Astrocyte (in vitro differentiated cells and primary cell): ENCODE measurements at regions not wholly inside any gene's neighbourhood (a gene's known extent, or its start where the extent isn't known, plus 50 kb on each side); places are given as distances from the start of the nearest gene placed in this dataset.

Experiments
- DNase-seq: peaks from one replicate; pipeline ENCODE4 v3.0.0-alpha.2; 2010; ENCODE audit warnings: low read depth
- FAIRE-seq: peaks from 2 replicates; lab custom pipeline; 2011; peaks lifted over from hg19 to GRCh38; lab: Jason Lieb, UNC
- H2AFZ ChIP-seq: 2 replicates; pipeline ENCODE4 v1.6.0; 2012; ENCODE audit warnings: low read depth, low read length, inconsistent platforms
- H3K27ac ChIP-seq: 2 replicates; pipeline ENCODE4 v1.5.1; 2011; ENCODE audit warnings: low read depth, low read length, inconsistent platforms
- H3K27me3 ChIP-seq: 2 replicates; pipeline ENCODE4 v1.6.0; 2011; ENCODE audit warnings: low read length, inconsistent platforms; ENCODE audit not compliant: insufficient read depth
- H3K36me3 ChIP-seq: 2 replicates; pipeline ENCODE4 v1.5.1; 2011; ENCODE audit warnings: low read length, inconsistent platforms; ENCODE audit not compliant: insufficient read depth
- H3K4me1 ChIP-seq: 2 replicates; pipeline ENCODE4 v1.5.1; 2011; ENCODE audit warnings: low read length, inconsistent platforms; ENCODE audit not compliant: insufficient read depth
- H3K4me2 ChIP-seq: 2 replicates; pipeline ENCODE4 v1.6.0; 2012; ENCODE audit warnings: low read length, inconsistent platforms
- H3K4me3 ChIP-seq: 2 replicates; pipeline ENCODE4 v1.5.1; 2011; ENCODE audit warnings: low read depth, mild to moderate bottlenecking, low read length, inconsistent platforms; ENCODE audit not compliant: insufficient read depth
- H3K79me2 ChIP-seq: 2 replicates; pipeline ENCODE4 v1.6.0; 2012; ENCODE audit warnings: mild to moderate bottlenecking, low read length, inconsistent platforms; ENCODE audit not compliant: insufficient read depth
- H3K9ac ChIP-seq: 2 replicates; pipeline ENCODE4 v1.6.0; 2012; ENCODE audit warnings: mild to moderate bottlenecking, low read length, inconsistent platforms
- H3K9me3 ChIP-seq: 2 replicates; pipeline ENCODE4 v1.5.1; 2012; ENCODE audit warnings: low read depth, mild to moderate bottlenecking, low read length, inconsistent platforms; ENCODE audit not compliant: insufficient read depth
- H4K20me1 ChIP-seq: 2 replicates; pipeline ENCODE4 v1.6.0; 2012; ENCODE audit warnings: low read length, inconsistent platforms; ENCODE audit not compliant: insufficient read depth
- H3K27ac Mint-ChIP-seq: one replicate; pipeline ENCODE4 v1.8.0; 2021; ENCODE audit warnings: mild to moderate bottlenecking, mixed read lengths; ENCODE audit not compliant: unreplicated experiment
- H3K27me3 Mint-ChIP-seq: one replicate; pipeline ENCODE4 v1.8.0; 2021; ENCODE audit warnings: low read depth, mixed read lengths; ENCODE audit not compliant: unreplicated experiment
- H3K36me3 Mint-ChIP-seq: one replicate; pipeline ENCODE4 v1.8.0; 2021; ENCODE audit warnings: low read depth, mixed read lengths; ENCODE audit not compliant: unreplicated experiment
- H3K4me1 Mint-ChIP-seq: one replicate; pipeline ENCODE4 v1.8.0; 2021; ENCODE audit warnings: low read depth, mixed read lengths; ENCODE audit not compliant: unreplicated experiment
- H3K4me3 Mint-ChIP-seq: one replicate; pipeline ENCODE4 v1.8.0; 2021; ENCODE audit warnings: mild to moderate bottlenecking, moderate library complexity, mixed read lengths; ENCODE audit not compliant: unreplicated experiment
- H3K9me3 Mint-ChIP-seq: one replicate; pipeline ENCODE4 v1.8.0; 2021; ENCODE audit warnings: mild to moderate bottlenecking, mixed read lengths; ENCODE audit not compliant: unreplicated experiment
- EZH2 ChIP-seq: IDR thresholded peaks from 2 replicates; pipeline ENCODE4 v1.6.1; 2012; ENCODE audit warnings: mild to moderate bottlenecking, low read length, inconsistent platforms; ENCODE audit not compliant: insufficient read depth
- TF ChIP-seq, protein P1 (sequence below): IDR thresholded peaks from 2 replicates; pipeline ENCODE4 v1.5.1; 2011; ENCODE audit warnings: low read depth, mild to moderate bottlenecking, inconsistent platforms, low read length, moderate library complexity; ENCODE audit not compliant: insufficient read depth

DNA sequence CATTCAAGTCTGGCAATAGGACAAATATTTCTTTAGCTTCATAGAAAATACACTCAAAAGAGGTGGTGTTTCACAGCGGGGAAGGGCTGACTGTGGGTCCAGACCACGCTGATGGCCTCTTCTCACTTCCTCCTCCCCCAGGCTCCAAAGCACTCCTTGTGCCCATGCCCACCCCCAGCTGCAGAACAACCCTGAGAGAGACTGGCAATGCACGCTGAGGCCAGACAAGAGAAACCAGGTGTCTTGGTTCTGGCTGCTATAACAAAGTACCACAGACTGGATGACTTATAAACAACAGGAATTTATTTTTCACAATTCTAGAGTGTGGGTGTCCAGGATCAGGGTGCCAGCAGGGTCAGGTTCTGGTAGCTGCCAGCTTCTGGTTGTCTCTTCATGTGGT lies 386.1 kb downstream of the FBXW7 start:
- no peaks in the 10 kb centered on the region for H3K4me1 Mint-ChIP-seq
- H3K27ac Mint-ChIP-seq, result no peak overlapping the region
- no peak overlapping the region for H3K27ac ChIP-seq
- H3K4me3 ChIP-seq, result no peak overlapping the region
- no peaks in the 10 kb centered on the region for H3K36me3 ChIP-seq
- H3K27me3 ChIP-seq, result peaks cover 6% of the 10 kb centered on the region
- peaks cover 4% of the 10 kb centered on the region for H3K9me3 ChIP-seq
- H4K20me1 ChIP-seq, result no peaks in the 10 kb centered on the region
- H3K9ac ChIP-seq, result no peak overlapping the region
- FAIRE-seq (no peak), DNase-seq (no peak)
- no peaks in the 10 kb centered on the region for H3K79me2 ChIP-seq
- peaks cover 20% of the 10 kb centered on the region for H3K9me3 Mint-ChIP-seq
- H2AFZ ChIP-seq, result no peak overlapping the region
- H3K36me3 Mint-ChIP-seq, result no peaks in the 10 kb centered on the region
- H3K4me1 ChIP-seq, result no peaks in the 10 kb centered on the region
- no peak for TF ChIP-seq EZH2
- TF ChIP-seq, protein P1, sequence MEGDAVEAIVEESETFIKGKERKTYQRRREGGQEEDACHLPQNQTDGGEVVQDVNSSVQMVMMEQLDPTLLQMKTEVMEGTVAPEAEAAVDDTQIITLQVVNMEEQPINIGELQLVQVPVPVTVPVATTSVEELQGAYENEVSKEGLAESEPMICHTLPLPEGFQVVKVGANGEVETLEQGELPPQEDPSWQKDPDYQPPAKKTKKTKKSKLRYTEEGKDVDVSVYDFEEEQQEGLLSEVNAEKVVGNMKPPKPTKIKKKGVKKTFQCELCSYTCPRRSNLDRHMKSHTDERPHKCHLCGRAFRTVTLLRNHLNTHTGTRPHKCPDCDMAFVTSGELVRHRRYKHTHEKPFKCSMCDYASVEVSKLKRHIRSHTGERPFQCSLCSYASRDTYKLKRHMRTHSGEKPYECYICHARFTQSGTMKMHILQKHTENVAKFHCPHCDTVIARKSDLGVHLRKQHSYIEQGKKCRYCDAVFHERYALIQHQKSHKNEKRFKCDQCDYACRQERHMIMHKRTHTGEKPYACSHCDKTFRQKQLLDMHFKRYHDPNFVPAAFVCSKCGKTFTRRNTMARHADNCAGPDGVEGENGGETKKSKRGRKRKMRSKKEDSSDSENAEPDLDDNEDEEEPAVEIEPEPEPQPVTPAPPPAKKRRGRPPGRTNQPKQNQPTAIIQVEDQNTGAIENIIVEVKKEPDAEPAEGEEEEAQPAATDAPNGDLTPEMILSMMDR, result no peak
- no peak overlapping the region for H3K4me3 Mint-ChIP-seq
- no peak overlapping the region for H3K4me2 ChIP-seq
- peaks cover 13% of the 10 kb centered on the region for H3K27me3 Mint-ChIP-seq

DNA sequence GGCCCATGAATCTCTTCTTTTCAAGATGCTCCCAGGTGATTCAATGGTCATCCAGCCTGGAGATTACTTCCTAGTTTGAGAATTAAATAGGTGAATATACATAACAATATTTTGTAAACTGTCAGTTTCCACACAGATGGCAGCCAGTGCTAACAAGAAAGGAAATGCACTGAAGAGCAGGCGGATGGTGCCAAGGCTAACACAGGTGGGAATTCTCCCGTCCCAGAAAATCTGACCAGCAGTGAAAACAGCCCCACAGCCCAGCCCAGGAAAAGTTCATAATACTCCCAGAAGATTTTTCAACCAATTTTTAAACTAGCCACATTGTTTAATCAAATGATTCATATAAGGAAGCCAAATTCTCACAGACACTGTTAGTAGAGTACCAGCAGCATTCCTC lies 387.2 kb upstream of the GATB start:
- H4K20me1 ChIP-seq, result no peaks in the 10 kb centered on the region
- H3K4me2 ChIP-seq, result no peak overlapping the region
- no peak for TF ChIP-seq EZH2
- TF ChIP-seq, protein P1, result no peak
- H3K4me1 ChIP-seq, result no peaks in the 10 kb centered on the region
- Mint-ChIP-seq H3K4me3 (no peak overlapping the region), H3K27me3 (peaks cover 10% of the 10 kb centered on the region), H3K27ac (no peak overlapping the region), H3K4me1 (no peaks in the 10 kb centered on the region), H3K36me3 (no peaks in the 10 kb centered on the region), H3K9me3 (peaks cover 24% of the 10 kb centered on the region)
- H3K27me3 ChIP-seq, result peaks cover 6% of the 10 kb centered on the region
- no peak for FAIRE-seq
- H3K79me2 ChIP-seq, result no peaks in the 10 kb centered on the region
- H3K36me3 ChIP-seq, result no peaks in the 10 kb centered on the region
- H3K9me3 ChIP-seq, result peaks cover 9% of the 10 kb centered on the region
- H2AFZ ChIP-seq, result no peak overlapping the region
- no peak overlapping the region for H3K9ac ChIP-seq
- DNase-seq, result no peak
- no peak overlapping the region for H3K27ac ChIP-seq
- H3K4me3 ChIP-seq, result no peak overlapping the region

DNA sequence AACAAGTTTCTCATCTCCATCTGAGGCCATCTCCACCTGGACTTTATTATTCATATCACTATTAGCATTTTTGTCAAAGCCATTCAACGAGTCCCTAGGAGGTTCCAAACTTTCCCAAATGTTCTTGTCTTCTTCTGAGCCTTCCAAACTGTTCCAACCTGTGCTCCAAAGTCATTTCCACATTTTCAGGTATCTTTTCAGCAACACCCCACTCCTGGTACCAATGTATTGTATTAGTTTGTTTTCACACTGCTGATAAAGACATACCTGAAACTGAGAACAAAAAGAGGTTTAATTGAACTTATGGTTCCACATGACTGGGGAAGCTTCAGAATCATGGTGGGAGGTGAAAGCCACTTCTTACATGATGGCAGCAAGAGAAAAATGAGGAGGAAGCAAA lies 385.4 kb upstream of the GATB start:
- Mint-ChIP-seq H3K4me1 (no peaks in the 10 kb centered on the region), H3K27ac (no peak overlapping the region), H3K9me3 (peaks cover 31% of the 10 kb centered on the region), H3K27me3 (peaks cover 15% of the 10 kb centered on the region), H3K4me3 (no peak overlapping the region), H3K36me3 (no peaks in the 10 kb centered on the region)
- no peak overlapping the region for H3K27ac ChIP-seq
- H3K9ac ChIP-seq, result no peak overlapping the region
- no peak overlapping the region for H2AFZ ChIP-seq
- H3K4me3 ChIP-seq, result no peak overlapping the region
- no peaks in the 10 kb centered on the region for H4K20me1 ChIP-seq
- H3K4me1 ChIP-seq, result no peaks in the 10 kb centered on the region
- peaks cover 9% of the 10 kb centered on the region for H3K9me3 ChIP-seq
- H3K27me3 ChIP-seq, result peaks cover 3% of the 10 kb centered on the region
- no peak for FAIRE-seq
- no peak for DNase-seq
- TF ChIP-seq EZH2, result no peak
- TF ChIP-seq, protein P1, result no peak
- H3K79me2 ChIP-seq, result no peaks in the 10 kb centered on the region
- no peaks in the 10 kb centered on the region for H3K36me3 ChIP-seq
- H3K4me2 ChIP-seq, result no peak overlapping the region
